HL-60/S4 treated with retinoic acid at 250 ng/mL for 4 days and 3 days (cell line): ENCODE measurements at regions not wholly inside any gene's neighbourhood (a gene's known extent, or its start where the extent isn't known, plus 50 kb on each side); places are given as distances from the start of the nearest gene placed in this dataset.

Experiments used
- in situ Hi-C: fragments of 300-500 bp; cut with MboI; formaldehyde crosslinking; loops from 2 replicates; pipeline ENCODE4 v1.7.0; 2022; ENCODE audit warnings: low sequenced_read_pairs

GRCh38 chr12:125470838-125471783, 405.9 kb downstream of the AACS start:
- in situ Hi-C loops = no loop called here

GRCh38 chr12:125473501-125473900, 408.3 kb downstream of the AACS start:
- in situ Hi-C loops = no loop called here

GRCh38 chr12:125487336-125487735, 422.1 kb downstream of the AACS start:
- in situ Hi-C loops = no loop called here

GRCh38 chr12:125491553-125491952, 426.3 kb downstream of the AACS start:
- in situ Hi-C loops = no loop called here

DNA sequence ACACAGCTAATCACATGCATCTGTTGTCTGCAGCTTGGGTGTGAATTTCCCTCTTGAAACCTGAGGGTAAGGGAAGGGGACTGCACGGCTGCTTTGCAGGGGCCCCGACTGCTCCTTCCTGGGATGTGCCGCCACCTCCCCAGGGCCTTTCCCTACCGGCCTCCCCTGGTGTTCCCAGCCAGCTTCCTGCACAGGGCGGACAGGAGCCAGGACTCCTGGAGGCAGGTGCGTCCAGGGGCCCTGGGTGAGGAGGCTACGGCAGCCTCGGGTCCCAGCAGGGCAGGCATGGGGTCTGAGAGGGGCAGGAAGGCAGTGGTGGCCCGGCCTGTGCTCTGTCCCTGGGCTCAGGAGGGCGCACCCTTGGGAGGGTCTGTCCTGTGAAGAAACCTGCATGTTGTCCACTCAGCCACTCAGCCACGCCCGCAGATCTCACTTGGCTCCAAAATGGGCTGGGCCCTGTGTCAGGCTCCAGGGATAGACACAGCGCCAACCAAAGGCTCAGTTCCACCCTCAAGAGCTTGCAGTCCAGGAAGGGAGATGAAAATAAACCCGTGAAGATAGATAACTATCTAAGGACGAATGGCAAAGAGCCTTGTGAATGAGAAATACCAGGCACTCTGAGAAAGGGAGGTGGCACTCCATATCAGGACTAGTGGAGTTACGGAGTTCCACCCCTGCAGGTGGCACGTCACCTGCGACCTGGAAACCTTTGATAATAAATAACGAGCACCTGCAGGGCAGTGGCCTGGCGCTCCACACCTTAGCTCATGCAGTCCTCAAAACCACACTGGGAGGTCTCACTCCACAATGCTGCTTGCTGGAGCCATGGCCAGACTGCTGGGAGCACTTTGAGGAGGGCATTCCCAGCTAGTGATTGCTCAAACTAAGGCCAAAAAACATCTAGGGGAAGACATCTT, 427.4 kb downstream of the AACS start:
- in situ Hi-C loops = no loop called here

DNA sequence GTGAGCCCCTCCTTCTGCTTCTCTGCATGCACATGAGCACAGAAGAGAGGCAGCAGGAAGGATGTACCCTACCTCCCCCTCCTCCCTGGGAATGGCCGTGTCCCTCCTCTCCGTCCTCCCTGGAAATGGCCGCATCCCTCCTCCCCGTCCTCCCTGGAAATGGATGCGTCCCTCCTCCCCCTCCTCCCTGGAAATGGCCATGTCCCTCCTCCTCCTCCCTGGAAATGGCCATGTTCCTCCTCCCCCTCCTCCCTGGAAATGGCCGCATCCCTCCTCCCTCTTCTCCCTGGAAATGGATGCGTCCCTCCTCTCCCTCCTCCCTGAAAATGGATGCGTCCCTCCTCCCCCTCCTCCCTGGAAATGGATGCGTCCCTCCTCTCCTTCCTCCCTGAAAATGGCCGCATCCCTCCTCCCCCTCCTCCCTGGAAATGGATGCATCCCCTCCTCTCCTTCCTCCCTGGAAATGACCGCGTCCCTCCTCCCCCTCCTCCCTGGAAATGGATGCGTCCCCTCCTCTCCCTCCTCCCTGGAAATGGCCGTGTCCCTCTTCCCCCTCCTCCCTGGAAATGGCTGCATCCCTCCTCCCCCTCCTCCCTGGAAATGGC, 428.6 kb downstream of the AACS start:
- in situ Hi-C loops = no loop called here

DNA sequence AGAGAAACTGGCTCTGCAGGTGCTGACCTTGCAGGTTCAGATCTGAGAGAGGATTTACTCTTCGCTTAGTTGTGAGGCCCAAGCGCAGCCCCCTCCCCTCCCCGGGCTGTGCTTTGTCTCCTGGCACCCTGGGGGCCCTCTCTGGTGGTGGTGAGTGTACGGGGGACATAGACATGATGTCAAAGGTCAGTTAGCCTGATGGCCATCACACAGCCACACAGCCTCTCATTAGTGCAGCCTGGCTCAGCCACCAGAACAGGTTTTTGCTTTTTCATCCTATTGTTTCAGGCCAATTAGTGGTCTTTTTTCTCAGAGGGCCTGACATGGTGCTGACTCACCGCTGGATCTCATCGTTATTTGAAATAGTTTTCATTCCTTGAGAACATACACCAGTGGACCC, 437.9 kb downstream of the AACS start:
- in situ Hi-C loops = no loop called here

GRCh38 chr12:125509195-125509594, 444.0 kb downstream of the AACS start:
- in situ Hi-C loops = no loop called here

- in situ Hi-C loops = no loop called here
Observed at GRCh38 chr12:125512541-125513298, 447.5 kb downstream of the AACS start.

DNA sequence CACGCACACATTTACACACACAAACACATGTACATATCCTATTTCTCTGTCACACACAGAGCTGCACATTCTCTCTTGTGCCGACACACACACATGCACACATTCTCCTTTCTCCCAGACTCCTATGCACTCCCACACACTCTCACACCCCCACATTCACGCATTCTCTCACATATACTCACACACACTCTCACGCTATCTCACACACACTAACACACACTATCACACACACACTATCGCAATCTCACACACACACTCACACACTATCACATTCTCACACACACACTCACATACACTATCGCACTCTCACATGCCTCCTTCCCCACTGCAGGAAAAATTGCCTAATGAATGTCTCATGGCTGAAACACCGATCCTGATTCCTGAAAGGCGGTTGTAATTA, 450.7 kb downstream of the AACS start:
- in situ Hi-C loops = no loop called here

GRCh38 chr12:125518074-125518473, 452.8 kb downstream of the AACS start:
- in situ Hi-C loops = no loop called here

DNA sequence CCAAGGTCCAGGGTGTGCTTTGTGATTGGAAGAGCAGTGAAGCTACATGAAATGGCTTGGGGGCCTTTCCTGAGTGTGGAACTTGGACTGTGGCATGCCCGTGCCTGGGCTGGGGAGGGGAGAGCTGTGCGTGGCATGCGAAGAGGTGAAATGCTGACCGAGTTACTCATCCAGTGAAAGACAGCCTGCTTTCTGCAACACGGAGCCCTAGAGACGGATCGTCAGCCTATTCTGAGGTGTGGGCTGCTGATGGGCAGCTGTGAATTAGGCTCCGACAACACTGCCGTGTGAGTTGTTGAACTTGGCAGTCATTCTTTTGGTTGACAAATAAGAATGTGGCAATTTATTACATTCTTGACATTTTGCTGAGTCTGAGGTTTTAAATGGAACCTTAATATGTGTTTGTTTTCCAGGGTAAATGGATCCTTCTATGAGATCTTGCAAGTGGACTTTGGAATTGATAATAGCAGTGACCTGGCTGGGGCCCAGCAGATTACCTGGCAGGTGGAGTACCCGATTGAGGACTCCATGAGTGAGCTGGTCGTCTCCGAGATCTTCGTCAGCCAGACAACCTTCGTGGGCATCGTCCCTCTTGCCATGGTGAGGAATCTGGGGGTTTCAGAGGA, 453.9 kb downstream of the AACS start:
- in situ Hi-C loops = no loop called here

- in situ Hi-C loops = no loop called here
Observed at GRCh38 chr12:125525879-125526278, 460.6 kb downstream of the AACS start.

DNA sequence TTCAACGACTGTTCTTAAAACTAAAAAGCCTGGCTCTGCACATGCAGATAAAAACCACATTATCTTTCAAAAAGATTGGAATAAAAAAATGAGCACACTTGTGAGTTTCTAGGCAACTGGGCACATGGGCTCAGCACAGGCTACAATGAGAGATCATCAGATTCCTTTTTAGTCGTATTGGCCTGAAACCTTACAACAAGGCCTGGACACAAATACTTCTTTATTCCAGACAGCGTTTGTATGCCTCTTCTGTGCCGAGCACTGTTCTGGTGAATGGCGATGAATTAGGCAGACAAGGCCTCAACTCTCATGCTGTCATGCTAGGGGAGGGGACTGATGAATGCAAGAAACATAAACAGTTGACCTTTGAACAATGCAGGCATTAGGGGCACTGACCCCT, 463.0 kb downstream of the AACS start:
- in situ Hi-C loops = no loop called here

DNA sequence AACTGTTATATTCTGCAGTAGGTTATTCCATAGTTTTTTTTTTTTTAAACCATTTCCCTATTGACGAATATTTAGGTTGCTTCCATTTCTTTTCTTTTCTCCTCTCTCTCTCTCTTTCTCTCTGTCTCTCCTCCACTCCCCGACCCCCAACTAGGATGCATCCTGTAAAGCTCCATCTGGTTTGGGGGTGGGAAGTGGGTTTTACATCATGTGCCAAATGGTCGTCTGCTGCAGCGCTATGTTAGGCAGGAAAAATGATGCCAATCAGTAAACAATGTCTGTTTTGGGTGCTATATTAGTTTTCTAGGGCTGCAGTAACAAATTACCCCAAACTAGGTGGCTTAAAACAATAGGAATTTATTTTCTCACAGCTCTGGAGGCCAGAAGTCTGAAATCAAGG, 465.0 kb downstream of the AACS start:
- in situ Hi-C loops = no loop called here

DNA sequence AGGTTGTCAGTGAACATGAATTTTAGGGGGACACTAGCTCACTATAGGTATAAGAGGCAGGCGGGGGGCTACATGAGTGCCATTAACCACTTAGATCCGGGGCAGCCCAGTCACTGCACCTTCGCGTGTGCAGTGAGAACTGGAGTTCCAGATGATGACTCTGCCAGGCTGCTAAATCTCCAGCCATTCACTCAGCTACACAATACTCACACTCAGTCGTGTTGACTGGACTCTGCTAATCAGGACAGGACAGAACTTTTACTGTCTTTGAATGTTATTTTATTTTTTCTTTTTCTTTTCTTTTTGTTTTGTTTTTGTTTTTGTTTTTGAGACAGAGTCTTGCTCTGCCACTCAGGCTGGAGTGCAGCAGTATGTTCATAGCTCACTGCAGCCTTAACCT, 465.6 kb downstream of the AACS start:
- in situ Hi-C loops = no loop called here

GRCh38 chr12:125531574-125531973, 466.3 kb downstream of the AACS start:
- in situ Hi-C loops = no loop called here

GRCh38 chr12:125533434-125534029, 468.3 kb downstream of the AACS start:
- in situ Hi-C loops = no loop called here

DNA sequence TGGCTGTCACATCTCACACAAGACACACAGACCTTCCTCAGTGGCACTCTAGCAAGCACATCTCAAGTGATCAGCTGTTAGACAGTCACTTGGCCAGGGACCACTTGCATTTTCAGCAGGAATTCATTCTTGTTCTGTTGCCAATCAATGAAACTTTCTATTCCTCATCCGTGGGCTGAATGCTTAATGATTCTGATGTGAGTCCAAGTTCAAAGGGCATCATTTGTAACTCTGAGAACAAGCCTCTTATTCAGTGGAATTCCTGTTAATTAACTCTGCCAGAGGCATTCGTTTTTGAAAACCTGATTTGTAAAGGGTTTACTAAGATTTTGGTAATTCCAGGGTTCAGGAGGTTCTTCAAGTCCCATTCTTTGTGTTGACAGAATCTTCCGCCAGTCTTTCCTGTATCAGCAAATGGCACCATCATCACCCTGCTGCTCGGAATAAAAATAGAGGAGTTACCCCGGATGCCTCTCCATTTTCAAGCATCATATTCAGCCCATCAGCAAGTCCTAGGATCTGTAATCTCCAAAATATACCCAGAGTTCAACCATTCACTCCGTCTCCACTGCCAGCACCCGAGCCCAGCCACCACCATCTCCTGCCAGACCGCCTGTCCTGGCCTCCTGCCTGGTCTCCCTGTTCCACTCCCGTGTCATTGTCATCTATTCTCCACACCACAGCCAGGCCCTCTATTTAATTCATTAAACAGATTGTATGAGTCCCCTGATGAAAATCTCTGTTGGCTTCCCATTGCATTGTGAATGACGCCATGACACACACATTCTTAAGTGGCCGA, 473.4 kb downstream of the AACS start:
- in situ Hi-C loops = no loop called here
